ENCODE measurements at regions not wholly inside any gene's neighbourhood (a gene's known extent, or its start where the extent isn't known, plus 50 kb on each side); places are given as distances from the start of the nearest gene placed in this dataset.

GRCh38 chr4:62344474-62344873 is 1144.3 kb downstream of the ADGRL3 start:
- TF ChIP-seq POLR2AphosphoS5 (IDR thresholded peaks at IDR 0.05; ENCODE audit: low read depth, low read length) (no peak), POLR2A (IDR thresholded peaks at IDR 0.05; ENCODE audit: low read depth, low read length) (no peak), TAF1 (IDR thresholded peaks at IDR 0.05; ENCODE audit: borderline replicate concordance, low read depth, low read length) (no peak)
- DNase-seq (ENCODE audit: insufficient read length) (no peak), FAIRE-seq (no peak)

GRCh38 chr4:62342346-62342745 is 1142.2 kb downstream of the ADGRL3 start:
- FAIRE-seq (no peak), DNase-seq (ENCODE audit: insufficient read length) (no peak)
- TF ChIP-seq TAF1 (IDR thresholded peaks at IDR 0.05; ENCODE audit: borderline replicate concordance, low read depth, low read length) (no peak), POLR2A (IDR thresholded peaks at IDR 0.05; ENCODE audit: low read depth, low read length) (no peak), POLR2AphosphoS5 (IDR thresholded peaks at IDR 0.05; ENCODE audit: low read depth, low read length) (no peak)

GRCh38 chr4:62328526-62328925 is 1128.4 kb downstream of the ADGRL3 start:
- DNase-seq (ENCODE audit: insufficient read length), result no peak
- no peak for TF ChIP-seq POLR2AphosphoS5 (IDR thresholded peaks at IDR 0.05; ENCODE audit: low read depth, low read length)
- TF ChIP-seq TAF1 (IDR thresholded peaks at IDR 0.05; ENCODE audit: borderline replicate concordance, low read depth, low read length), result no peak
- no peak for TF ChIP-seq POLR2A (IDR thresholded peaks at IDR 0.05; ENCODE audit: low read depth, low read length)
- no peak for FAIRE-seq

GRCh38 chr4:62327612-62328297 is 1127.6 kb downstream of the ADGRL3 start:
- FAIRE-seq (no peak), DNase-seq (ENCODE audit: insufficient read length) (no peak)
- TF ChIP-seq POLR2AphosphoS5 (IDR thresholded peaks at IDR 0.05; ENCODE audit: low read depth, low read length) (no peak), TAF1 (IDR thresholded peaks at IDR 0.05; ENCODE audit: borderline replicate concordance, low read depth, low read length) (no peak), POLR2A (IDR thresholded peaks at IDR 0.05; ENCODE audit: low read depth, low read length) (no peak)

- TF ChIP-seq TAF1 (IDR thresholded peaks at IDR 0.05; ENCODE audit: borderline replicate concordance, low read depth, low read length) (no peak), POLR2AphosphoS5 (IDR thresholded peaks at IDR 0.05; ENCODE audit: low read depth, low read length) (no peak), POLR2A (IDR thresholded peaks at IDR 0.05; ENCODE audit: low read depth, low read length) (no peak)
- FAIRE-seq (no peak), DNase-seq (ENCODE audit: insufficient read length) (no peak)
Measured at GRCh38 chr4:62324215-62324614, 1124.1 kb downstream of the ADGRL3 start.

GRCh38 chr4:62320612-62321011 is 1120.5 kb downstream of the ADGRL3 start:
- DNase-seq (ENCODE audit: insufficient read length) (no peak), FAIRE-seq (no peak)
- TF ChIP-seq POLR2AphosphoS5 (IDR thresholded peaks at IDR 0.05; ENCODE audit: low read depth, low read length) (no peak), TAF1 (IDR thresholded peaks at IDR 0.05; ENCODE audit: borderline replicate concordance, low read depth, low read length) (no peak)

- DNase-seq (ENCODE audit: insufficient read length), result no peak
- FAIRE-seq, result no peak
- TF ChIP-seq TAF1 (IDR thresholded peaks at IDR 0.05; ENCODE audit: borderline replicate concordance, low read depth, low read length) (no peak), POLR2AphosphoS5 (IDR thresholded peaks at IDR 0.05; ENCODE audit: low read depth, low read length) (no peak), POLR2A (IDR thresholded peaks at IDR 0.05; ENCODE audit: low read depth, low read length) (no peak)
Measured at GRCh38 chr4:62302710-62303109, 1102.6 kb downstream of the ADGRL3 start.

- no peak for DNase-seq (ENCODE audit: insufficient read length)
- FAIRE-seq, result no peak
- TF ChIP-seq TAF1 (IDR thresholded peaks at IDR 0.05; ENCODE audit: borderline replicate concordance, low read depth, low read length) (no peak), POLR2A (IDR thresholded peaks at IDR 0.05; ENCODE audit: low read depth, low read length) (no peak), POLR2AphosphoS5 (IDR thresholded peaks at IDR 0.05; ENCODE audit: low read depth, low read length) (no peak)
Measured at GRCh38 chr4:62301500-62301899, 1101.4 kb downstream of the ADGRL3 start.

GRCh38 chr4:62293551-62293950 is 1093.4 kb downstream of the ADGRL3 start:
- no peak for FAIRE-seq
- no peak for TF ChIP-seq POLR2AphosphoS5 (IDR thresholded peaks at IDR 0.05; ENCODE audit: low read depth, low read length)
- no peak for TF ChIP-seq POLR2A (IDR thresholded peaks at IDR 0.05; ENCODE audit: low read depth, low read length)
- TF ChIP-seq TAF1 (IDR thresholded peaks at IDR 0.05; ENCODE audit: borderline replicate concordance, low read depth, low read length), result no peak

GRCh38 chr4:62292911-62293310 is 1092.8 kb downstream of the ADGRL3 start:
- TF ChIP-seq POLR2AphosphoS5 (IDR thresholded peaks at IDR 0.05; ENCODE audit: low read depth, low read length) (no peak), POLR2A (IDR thresholded peaks at IDR 0.05; ENCODE audit: low read depth, low read length) (no peak), TAF1 (IDR thresholded peaks at IDR 0.05; ENCODE audit: borderline replicate concordance, low read depth, low read length) (no peak)
- FAIRE-seq, result no peak
- DNase-seq (ENCODE audit: insufficient read length), result no peak

More at GRCh38 chr4:62293551-62293950, 1093.4 kb downstream of the ADGRL3 start:
- no peak for DNase-seq (ENCODE audit: insufficient read length)

GRCh38 chr4:62288808-62289541 is 1088.8 kb downstream of the ADGRL3 start:
- no peak for TF ChIP-seq POLR2AphosphoS5 (IDR thresholded peaks at IDR 0.05; ENCODE audit: low read depth, low read length)
- TF ChIP-seq TAF1 (IDR thresholded peaks at IDR 0.05; ENCODE audit: borderline replicate concordance, low read depth, low read length), result no peak
- TF ChIP-seq POLR2A (IDR thresholded peaks at IDR 0.05; ENCODE audit: low read depth, low read length), result no peak
- FAIRE-seq (no peak), DNase-seq (ENCODE audit: insufficient read length) (no peak)

GRCh38 chr4:62285026-62285425 is 1084.9 kb downstream of the ADGRL3 start:
- DNase-seq (ENCODE audit: insufficient read length), result no peak
- no peak for TF ChIP-seq TAF1 (IDR thresholded peaks at IDR 0.05; ENCODE audit: borderline replicate concordance, low read depth, low read length)
- TF ChIP-seq POLR2A (IDR thresholded peaks at IDR 0.05; ENCODE audit: low read depth, low read length), result no peak
- no peak for TF ChIP-seq POLR2AphosphoS5 (IDR thresholded peaks at IDR 0.05; ENCODE audit: low read depth, low read length)
- FAIRE-seq, result no peak
